Fibroblast of lung (primary cell): ENCODE measurements at regions not wholly inside any gene's neighbourhood (a gene's known extent, or its start where the extent isn't known, plus 50 kb on each side); places are given as distances from the start of the nearest gene placed in this dataset.

ENCODE experiments used
- EZH2 ChIP-seq: IDR thresholded peaks from 2 replicates; pipeline ENCODE4 v1.5.1; 2012; ENCODE audit warnings: low read length, control low read depth, mild to moderate bottlenecking; ENCODE audit errors: missing control alignments
- TF ChIP-seq, protein P1 (sequence below), 2 donors: IDR thresholded peaks in 1 of 2; conservative IDR thresholded peaks in 1 of 2; 1 replicate in 1 of 2; 2 replicates in 1 of 2; pipeline ENCODE4 v1.5.1; 2011 to 2012; ENCODE audit warnings: low read length in 2 of 2, control low read depth in 1 of 2, inconsistent platforms in 1 of 2, low read depth in 1 of 2, mild to moderate bottlenecking in 1 of 2

DNA sequence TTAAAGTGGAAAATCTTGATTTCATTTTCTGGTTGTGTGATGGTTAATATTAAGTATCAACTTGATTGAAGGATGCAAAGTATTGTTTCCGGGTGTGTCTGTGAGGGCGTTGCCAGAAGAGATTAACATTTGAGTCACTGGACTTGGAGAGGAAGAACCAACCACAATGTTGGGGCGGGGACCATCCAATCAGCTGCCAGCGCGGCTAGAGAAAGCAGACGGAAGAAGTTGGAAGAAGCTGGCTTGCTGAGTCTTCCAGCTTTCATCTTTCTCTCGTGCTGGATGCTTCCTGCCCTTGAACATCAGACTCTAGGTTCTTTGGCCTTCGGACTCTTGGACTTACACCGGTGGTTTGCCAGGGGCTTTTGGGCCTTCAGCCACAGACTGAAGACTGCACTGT lies 832.6 kb upstream of the TMPRSS15 start:
- TF ChIP-seq, protein P1, sequence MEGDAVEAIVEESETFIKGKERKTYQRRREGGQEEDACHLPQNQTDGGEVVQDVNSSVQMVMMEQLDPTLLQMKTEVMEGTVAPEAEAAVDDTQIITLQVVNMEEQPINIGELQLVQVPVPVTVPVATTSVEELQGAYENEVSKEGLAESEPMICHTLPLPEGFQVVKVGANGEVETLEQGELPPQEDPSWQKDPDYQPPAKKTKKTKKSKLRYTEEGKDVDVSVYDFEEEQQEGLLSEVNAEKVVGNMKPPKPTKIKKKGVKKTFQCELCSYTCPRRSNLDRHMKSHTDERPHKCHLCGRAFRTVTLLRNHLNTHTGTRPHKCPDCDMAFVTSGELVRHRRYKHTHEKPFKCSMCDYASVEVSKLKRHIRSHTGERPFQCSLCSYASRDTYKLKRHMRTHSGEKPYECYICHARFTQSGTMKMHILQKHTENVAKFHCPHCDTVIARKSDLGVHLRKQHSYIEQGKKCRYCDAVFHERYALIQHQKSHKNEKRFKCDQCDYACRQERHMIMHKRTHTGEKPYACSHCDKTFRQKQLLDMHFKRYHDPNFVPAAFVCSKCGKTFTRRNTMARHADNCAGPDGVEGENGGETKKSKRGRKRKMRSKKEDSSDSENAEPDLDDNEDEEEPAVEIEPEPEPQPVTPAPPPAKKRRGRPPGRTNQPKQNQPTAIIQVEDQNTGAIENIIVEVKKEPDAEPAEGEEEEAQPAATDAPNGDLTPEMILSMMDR (conservative IDR thresholded peaks at IDR 0.05 in 1 of 2, IDR thresholded peaks at IDR 0.05 in 1 of 2; ENCODE audit: low read depth in 1 of 2, low read length in 2 of 2) = no peak
- no peak for TF ChIP-seq EZH2
